DMS153 (cell line): ENCODE measurements at regions not wholly inside any gene's neighbourhood (a gene's known extent, or its start where the extent isn't known, plus 50 kb on each side); places are given as distances from the start of the nearest gene placed in this dataset.

Experiments used
- DNase-seq: peaks from one replicate; lab custom pipeline; 2025; lab: John Stamatoyannopoulos, UW

DNA sequence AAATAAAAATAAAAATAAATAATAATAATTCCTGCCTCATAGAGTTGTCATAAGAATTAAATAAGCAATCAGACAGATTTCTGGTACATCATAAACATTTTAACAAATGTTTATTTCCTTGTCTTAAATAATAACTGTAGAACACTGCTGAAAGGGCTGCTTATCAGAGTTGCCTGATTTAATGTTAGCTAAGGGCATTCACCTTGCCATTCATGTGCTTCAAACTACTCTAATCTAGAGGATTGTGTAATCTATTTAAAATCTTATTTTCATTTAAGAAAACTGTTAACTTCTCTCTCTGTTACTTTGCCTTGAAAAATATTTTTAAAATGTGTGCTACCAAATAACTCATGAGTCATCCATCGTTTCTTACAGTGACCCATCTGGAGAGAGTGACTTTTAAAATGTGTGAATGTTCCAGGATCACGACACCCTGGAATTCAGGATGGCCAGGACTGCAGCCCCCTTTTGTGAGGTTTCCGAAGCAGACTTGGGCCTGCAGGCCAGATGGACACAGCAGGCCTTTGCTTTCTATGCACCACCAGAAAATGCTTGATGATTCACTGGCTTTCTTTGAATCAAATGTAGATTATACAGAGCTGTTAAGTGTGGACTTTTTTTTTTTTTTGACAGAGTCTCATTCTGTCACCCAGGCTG is 109.1 kb upstream of the TNS3 start:
- no peak for DNase-seq

GRCh38 chr7:47689558-47689957 is 107.6 kb upstream of the TNS3 start:
- no peak for DNase-seq

GRCh38 chr7:47688311-47689100 is 106.6 kb upstream of the TNS3 start:
- no peak for DNase-seq

DNA sequence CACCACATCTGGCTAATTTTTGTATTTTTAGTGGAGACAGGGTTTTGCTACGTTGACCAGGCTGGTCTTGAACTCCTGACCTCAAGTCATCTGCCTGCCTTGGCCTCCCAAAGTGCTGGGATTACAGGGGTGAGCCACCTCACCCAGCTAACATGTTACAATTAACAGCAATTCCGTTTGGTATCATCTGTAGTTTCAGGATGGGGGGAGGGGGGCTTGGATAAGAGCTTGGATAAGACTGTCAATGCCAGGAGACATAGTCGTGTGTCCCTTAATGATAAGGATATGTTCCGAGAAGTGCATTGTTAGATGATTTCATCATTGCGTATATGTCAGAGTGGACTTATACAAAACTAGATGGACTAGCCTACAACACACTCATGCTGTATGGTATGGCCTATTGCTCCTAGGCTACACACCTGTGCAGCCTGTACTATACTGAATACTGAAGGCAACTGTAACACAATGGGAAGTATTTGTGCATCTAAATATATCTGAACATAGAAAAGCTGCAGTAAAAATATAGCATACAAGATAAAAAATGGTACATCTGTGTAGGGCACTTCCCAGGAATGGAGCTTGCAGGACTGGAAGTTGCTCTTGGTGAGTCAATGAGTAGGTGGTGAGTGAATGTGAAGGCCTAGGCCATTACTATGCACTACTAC is 103.9 kb upstream of the TNS3 start:
- DNase-seq = no peak

GRCh38 chr7:47685151-47685550 is 103.2 kb upstream of the TNS3 start:
- no peak for DNase-seq

GRCh38 chr7:47684728-47685127 is 102.8 kb upstream of the TNS3 start:
- no peak for DNase-seq

DNA sequence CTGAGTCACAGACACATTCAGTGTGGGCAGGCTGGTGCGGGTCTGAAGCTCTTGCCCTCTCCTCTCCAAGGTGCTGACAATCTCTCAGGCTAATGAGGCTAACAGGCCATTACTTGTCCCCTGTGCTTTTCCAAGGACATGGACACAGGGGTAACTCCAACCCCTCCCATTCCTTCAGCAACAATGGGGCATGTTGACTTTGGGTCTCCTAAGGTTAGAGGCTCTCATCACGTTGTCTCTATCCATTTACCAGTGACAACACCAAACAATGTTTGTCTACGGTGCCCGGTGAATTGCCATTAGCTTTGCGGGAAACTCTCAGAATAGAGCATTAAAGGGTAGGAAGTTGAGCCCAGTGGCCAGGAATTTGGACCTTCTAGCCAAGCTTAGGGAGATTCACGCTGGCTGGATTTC is 101.6 kb upstream of the TNS3 start:
- DNase-seq = peak; percentile 31

- no peak for DNase-seq
Observed at GRCh38 chr7:47682874-47683273, 101.0 kb upstream of the TNS3 start.

- DNase-seq = no peak
Observed at GRCh38 chr7:47681249-47681810, 99.4 kb upstream of the TNS3 start.

DNA sequence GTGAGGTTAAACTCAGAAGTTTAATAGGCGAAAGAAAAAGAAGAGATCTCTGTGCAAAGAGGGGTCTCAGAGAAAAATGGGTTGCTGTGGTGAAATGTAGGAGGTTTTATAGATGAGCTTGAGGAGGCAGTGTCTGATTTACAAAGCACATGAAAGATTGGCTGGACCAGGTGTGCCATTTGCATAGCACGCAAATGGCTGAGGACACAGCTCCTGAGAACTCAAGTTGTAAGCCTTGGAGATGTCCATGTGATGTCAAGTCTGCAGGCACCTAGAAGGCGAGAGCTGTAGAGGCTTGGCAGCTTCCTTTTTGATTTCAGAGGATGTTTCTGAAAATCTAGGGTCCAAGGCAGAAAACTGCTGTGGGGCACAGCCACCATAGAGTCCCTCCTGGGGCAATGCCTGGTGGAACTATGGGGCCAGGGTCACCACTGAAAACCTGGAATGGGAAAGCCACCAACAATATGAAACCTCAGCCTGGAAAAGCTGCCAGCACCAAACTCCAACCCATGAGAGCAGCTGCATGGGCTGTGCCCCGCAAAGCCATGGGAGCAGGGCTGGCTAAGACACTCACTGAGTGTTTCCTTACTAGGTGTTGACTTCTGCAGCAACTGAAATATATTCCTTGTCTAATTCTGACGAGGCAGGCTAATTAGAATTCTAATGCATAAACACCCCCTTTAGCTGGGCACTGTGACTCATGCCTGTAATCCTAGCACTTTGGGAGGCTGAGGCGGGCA is 96.9 kb upstream of the TNS3 start:
- DNase-seq = no peak

- no peak for DNase-seq
Observed at GRCh38 chr7:47677664-47678063, 95.8 kb upstream of the TNS3 start.

DNA sequence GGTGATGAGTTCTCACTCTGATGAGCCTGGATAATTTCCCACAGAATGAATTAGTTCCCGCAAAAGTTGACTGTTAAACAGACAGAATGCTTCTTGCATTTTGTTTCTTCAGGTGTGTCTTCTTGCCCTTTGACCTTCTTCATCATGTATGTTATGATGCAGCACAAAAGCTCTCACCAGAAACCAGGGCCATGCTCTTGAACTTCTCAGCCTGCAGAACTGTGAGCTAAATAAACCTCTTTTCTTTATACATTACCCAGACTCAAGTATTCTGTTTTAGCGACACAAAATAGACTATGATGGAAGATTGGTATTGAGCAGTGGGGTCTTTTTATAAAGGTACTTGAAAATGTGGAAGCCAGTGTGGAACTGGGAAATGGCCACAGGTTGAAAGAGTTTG is 95.2 kb upstream of the TNS3 start:
- DNase-seq = no peak

- no peak for DNase-seq
Observed at GRCh38 chr7:47672977-47673381, 91.1 kb upstream of the TNS3 start.

GRCh38 chr7:47672271-47672791 is 90.4 kb upstream of the TNS3 start:
- no peak for DNase-seq

DNA sequence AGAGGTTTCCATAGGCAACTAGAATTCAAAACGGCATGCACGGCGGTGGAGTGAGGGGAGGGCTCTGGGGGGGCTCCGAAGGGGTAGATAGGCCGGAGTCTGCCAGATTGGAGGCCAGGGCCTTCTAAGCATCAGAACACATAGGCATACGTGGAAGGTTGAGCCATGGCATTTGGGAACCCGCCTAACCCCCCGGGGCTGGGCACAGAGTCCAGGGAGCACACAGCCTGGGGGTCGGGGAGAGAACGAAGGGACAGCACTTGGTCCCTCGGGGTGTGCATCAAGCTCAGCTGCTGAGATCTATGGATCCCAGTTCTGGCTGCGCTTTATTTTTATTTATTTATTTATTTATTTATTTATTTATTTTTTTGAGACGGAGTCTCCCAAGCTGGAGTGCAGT is 89.4 kb upstream of the TNS3 start:
- no peak for DNase-seq

DNA sequence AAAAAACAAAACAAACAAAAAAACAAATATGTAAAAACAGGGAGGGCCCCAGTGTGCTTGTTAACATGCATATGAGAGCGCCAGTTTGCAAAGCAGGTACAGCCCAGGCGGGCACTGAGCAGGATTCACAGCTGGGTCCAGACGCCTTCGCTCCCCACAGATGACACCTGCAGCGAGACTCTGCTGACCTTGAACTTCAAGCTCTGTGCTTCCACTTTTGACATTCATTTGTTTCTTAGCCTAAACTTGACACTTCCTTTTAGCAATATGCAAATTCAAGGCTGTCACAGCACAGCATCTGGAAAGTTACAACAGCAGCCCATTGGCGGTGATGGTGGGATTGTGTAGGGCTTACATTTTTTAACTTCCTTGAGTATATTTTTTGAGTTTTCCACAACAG is 88.8 kb upstream of the TNS3 start:
- no peak for DNase-seq

- DNase-seq = no peak
Observed at GRCh38 chr7:47669901-47670384, 88.0 kb upstream of the TNS3 start.

- DNase-seq = no peak
Observed at GRCh38 chr7:47669178-47669891, 87.4 kb upstream of the TNS3 start.

DNA sequence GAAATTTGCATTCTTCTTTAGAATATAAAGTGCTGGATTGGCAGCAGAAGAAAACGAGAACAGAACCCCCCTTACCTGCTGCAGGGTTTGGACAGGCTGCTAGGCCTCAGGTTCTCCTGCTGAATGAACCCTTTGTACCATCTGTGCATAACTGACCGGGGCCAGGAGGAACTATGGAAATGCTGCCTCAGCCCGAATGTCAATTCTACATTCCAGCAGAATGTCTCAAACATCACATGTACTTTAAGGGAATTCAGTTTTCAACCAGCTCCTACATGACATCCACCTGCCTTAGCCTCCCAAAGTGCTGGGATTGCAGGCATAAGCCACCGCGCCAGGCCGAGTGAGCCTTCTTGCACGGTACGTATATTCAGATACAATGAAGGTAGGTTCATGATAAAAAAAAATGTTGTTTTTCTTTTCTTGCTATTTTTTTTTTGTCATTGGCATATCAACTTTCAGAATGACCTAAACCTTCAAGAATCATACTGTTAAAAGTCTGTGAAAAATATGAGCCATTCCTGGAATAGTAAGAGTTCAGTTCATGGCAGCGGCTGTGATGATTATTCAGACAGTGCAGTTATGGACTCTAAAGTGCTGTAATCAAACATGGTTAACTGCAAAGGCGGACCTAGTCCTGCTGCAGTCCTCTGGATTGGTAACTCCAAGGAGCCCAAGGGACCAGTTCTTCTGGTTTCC is 84.4 kb upstream of the TNS3 start:
- no peak for DNase-seq

- no peak for DNase-seq
Observed at GRCh38 chr7:47664650-47665195, 82.8 kb upstream of the TNS3 start.
